GM12873 (cell line): ENCODE measurements at regions not wholly inside any gene's neighbourhood (a gene's known extent, or its start where the extent isn't known, plus 50 kb on each side); places are given as distances from the start of the nearest gene placed in this dataset.

Experiments
- TF ChIP-seq, protein P1 (sequence below): IDR thresholded peaks from 2 replicates; pipeline ENCODE4 v1.5.1; 2012; ENCODE audit warnings: low read depth, mild to moderate bottlenecking, moderate library complexity, low read length, control low read depth; ENCODE audit not compliant: insufficient read depth; ENCODE audit errors: missing control alignments

DNA sequence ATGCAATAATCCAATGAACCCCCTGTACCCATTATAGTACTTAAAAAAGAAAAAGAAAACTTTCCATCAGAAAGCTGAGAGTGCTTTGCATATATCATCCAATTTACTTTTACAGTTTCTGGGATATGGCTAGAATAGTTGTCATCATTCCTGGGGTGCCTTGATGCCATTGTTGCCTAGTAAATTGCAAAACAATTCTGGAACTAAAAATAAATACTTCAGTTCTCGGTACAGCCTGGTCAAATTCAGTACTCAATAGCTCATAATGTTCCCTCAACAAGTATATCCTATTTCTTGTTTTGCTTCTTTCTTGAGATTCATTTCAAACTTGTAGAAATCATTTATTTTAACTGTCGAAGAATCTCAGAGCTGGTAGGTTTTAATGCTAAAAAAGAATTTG, 334.7 kb upstream of the MDFIC2 start:
- TF ChIP-seq, protein P1, sequence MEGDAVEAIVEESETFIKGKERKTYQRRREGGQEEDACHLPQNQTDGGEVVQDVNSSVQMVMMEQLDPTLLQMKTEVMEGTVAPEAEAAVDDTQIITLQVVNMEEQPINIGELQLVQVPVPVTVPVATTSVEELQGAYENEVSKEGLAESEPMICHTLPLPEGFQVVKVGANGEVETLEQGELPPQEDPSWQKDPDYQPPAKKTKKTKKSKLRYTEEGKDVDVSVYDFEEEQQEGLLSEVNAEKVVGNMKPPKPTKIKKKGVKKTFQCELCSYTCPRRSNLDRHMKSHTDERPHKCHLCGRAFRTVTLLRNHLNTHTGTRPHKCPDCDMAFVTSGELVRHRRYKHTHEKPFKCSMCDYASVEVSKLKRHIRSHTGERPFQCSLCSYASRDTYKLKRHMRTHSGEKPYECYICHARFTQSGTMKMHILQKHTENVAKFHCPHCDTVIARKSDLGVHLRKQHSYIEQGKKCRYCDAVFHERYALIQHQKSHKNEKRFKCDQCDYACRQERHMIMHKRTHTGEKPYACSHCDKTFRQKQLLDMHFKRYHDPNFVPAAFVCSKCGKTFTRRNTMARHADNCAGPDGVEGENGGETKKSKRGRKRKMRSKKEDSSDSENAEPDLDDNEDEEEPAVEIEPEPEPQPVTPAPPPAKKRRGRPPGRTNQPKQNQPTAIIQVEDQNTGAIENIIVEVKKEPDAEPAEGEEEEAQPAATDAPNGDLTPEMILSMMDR, result no peak

DNA sequence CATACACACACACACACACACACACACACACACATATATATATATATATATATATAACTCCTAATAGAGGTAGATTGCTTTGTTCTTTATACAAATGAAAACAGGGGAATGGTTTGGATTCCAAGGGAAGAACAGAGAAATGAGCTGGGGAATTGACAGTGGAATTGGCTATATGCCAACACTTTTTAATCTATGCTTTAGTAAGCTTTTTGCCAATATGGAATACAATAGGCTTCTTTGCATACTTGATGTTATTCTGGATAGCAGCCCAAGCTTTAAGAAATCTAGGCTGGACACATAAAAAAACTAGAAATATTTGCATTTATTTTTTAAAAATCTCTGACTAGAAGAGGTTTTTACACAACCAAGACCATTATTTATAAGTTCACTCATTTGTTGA, 334.2 kb upstream of the MDFIC2 start:
- TF ChIP-seq, protein P1, result no peak

DNA sequence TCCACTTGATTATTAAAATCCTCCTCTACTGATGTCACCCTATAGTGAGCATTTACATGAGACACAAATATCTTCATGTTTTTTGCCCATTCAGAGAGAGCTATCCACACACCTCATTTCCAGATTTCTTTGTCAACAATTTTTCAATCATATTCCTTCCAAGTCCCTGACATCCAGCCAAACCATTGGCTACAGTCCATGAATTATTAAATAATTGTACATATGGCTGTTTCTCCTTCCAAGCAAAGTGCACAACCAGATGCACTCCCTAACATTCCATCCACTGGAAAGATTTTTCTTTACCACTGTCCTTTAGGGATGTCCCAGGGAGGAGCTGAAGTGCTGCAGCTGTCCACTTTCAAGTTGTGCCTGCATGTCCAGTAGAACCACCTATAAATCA, 328.0 kb upstream of the MDFIC2 start:
- TF ChIP-seq, protein P1, result no peak

DNA sequence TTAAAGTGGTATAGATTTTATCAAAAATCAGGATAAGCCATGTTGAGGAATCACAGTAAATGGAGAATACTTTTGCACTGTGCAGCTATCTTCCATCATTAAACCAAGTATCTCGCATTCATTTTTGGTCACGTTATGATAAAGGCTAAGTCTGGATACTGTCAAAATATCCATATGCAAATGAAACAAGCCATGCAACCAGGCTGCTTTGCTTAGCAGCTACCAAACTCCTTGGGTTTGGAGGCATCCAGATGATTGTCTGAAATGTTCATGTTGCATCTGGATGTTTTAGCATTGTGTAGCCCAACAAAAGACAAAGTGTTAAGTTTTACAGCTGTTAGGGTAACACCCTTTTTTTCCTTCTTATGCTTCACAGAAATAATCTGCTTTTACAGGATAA, 322.9 kb upstream of the MDFIC2 start:
- TF ChIP-seq, protein P1, result no peak

DNA sequence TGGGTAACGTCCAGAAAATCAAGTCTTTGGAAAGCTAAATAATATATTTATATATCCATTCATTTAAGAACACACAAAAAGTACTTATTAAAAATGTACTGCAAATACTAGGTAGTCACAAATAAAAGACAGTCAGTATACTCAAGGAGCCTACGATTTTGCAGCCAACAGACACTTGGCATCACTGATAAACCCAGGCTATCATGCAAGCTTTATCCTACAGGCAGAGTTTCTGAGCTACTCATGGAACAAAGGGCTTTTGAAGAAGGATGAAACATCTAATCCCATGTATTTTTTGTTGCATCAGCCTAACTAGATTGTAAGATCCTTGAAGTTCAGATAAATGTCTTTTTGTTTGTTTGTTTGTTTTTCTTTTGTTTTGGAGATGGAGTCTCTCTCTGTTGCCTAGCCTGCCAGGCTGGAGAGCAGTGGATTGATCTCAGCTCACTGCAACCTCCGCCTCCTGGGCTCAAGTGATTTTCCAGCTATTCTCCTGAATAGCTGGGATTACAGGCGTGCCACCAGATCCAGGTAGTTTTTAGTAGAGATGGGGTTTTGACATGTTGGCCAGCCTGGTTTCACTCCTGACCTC, 319.4 kb upstream of the MDFIC2 start:
- TF ChIP-seq, protein P1, result no peak

DNA sequence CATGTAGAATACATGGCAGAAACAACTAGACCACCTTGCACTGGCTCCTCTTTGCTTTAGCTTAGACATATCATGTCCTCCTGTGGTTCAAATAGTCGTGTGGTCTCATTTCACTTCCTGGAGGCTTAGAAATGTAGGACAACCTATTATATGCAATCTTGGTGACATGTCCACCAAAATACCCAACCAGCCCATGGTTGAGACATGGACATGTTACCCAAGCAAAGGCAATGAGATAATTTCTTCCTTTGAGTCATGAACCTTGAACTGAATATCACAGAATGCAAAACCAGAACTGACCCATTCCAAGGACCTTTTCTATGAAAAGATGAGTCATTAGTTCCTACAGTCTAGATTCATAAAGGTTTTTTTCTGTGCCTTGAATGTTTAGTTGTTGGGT, 309.0 kb upstream of the MDFIC2 start:
- TF ChIP-seq, protein P1, result no peak

DNA sequence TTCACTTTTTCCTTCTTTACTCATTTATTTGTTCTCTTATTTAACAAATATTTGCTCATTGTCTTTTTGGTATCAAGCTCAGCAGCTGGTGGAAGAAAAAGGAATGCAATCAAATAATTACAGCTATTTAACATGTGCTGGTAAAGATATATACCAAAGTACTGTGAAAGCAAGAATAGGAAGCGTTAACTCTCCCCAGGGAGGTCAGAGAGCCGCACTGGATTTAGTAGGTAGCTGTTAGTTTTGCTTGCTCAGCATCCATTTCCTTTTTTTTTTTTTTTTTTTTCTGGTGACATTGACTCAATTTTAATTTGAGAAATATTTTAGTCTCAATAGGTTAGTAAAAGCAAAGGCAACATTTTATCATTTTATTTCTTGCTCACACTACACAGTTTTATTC, 308.5 kb upstream of the MDFIC2 start:
- TF ChIP-seq, protein P1, result no peak
